ENCODE measurements at regions not wholly inside any gene's neighbourhood (a gene's known extent, or its start where the extent isn't known, plus 50 kb on each side); places are given as distances from the start of the nearest gene placed in this dataset.

DNA sequence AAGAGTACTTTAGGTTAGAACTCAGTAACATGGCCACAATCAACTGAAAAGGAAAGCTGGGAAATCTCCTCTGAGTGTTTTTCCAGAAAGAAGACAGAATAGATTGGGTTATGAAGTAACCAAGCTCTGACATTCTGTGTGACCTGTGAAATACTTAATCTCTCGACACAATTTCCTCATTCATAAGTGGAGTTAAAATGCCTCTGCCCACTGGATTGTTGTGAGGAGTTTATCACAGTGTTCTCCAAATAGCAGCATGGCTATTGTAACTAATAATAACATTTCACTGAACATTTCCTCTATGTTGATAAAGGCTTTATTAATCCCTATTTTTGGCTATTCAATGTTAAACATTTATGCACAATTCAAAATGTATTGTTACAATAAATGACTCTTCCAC is 311.0 kb downstream of the GABRB2 start:
- intact Hi-C loops (cut with DNase I, micrococcal nuclease), result no loop called here
- ATAC-seq (no peak), DNase-seq (no peak)

GRCh38 chr5:161233553-161233952 is 313.0 kb downstream of the GABRB2 start:
- intact Hi-C loops (cut with DNase I, micrococcal nuclease), result no loop called here
- DNase-seq, result no peak
- no peak for ATAC-seq

GRCh38 chr5:161230221-161230620 is 316.3 kb downstream of the GABRB2 start:
- ATAC-seq, result peak; percentile 99
- intact Hi-C loops (cut with DNase I, micrococcal nuclease), result no loop called here
- peak; percentile 51 to 58 for DNase-seq

DNA sequence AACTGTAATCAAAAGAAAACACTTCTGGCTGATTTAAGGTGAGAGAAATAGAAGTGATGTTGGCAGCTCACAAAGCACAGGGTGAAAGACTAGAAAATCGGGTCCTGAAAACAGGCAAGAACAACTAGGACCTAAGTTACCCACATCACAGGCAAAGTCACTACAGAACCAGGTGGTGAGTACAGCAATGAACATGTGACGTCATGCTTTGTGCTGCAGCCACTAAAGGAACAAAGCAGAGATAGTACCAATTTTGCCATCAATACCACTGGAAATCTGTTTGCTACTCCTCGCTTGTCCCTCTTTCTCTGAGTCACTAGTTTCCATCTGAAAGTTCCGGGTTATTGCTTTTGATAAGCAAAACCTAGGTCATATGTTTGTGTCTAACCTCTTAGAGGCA is 326.7 kb downstream of the GABRB2 start:
- ATAC-seq, result no peak
- intact Hi-C loops (cut with DNase I, micrococcal nuclease), result no loop called here

GRCh38 chr5:161216877-161217276 is 329.6 kb downstream of the GABRB2 start:
- intact Hi-C loops (cut with DNase I, micrococcal nuclease), result no loop called here
- ATAC-seq (no peak), DNase-seq (no peak)

More for the DNA sequence above, 326.7 kb downstream of the GABRB2 start:
- DNase-seq, result no peak

DNA sequence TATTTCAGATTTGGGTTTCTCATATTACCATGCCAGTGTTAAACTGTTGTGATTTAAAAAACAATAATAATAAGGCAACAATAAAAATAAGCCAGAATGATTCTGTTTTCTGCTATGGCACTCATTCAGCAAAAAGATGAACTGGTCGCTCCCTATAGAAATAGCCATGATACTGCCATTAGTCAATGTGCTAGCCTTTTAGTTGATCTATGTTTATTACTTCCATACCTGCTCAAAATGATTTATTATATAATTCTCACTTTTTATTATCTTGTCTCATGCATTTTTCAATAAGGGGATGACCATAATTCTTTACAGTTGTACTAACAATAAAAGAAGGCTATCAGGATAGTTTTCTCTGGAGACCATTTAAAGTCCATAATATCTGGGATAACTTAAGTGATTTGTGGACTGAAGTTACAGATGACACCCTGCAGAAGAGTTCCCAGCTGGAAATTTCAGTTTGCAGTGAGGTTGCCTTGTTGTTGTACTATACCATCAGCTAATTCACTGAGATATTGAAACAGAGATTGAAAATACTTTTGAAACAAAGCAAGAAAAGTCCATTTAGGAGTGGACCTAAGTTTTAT is 334.3 kb downstream of the GABRB2 start:
- no peak for ATAC-seq
- intact Hi-C loops (cut with DNase I, micrococcal nuclease), result no loop called here
- DNase-seq, result no peak

DNA sequence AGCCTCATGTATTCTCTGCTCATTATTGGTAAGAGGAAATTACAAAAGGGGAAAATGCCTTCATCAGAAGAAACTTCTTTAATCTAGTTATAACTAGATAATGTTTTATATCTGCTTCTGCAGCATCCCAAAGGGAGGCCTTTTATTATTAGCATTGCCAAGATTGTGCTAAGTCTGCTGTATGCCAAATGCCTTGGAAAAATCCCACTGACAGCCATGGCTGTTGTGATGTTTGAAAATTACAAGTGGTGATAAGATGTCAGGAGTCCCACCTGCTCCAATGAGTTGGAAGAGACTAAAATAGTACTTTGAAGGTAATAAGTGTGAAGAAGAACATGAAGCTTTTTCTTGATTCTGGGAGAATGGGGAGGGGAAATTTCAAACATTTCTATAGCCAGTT is 345.0 kb downstream of the GABRB2 start:
- no peak for DNase-seq
- no peak for ATAC-seq
- intact Hi-C loops (cut with DNase I, micrococcal nuclease), result no loop called here

- intact Hi-C loops (cut with DNase I, micrococcal nuclease), result no loop called here
- ATAC-seq (no peak), DNase-seq (no peak)
Measured at GRCh38 chr5:161190778-161191177, 338.8 kb upstream of the ATP10B start.

DNA sequence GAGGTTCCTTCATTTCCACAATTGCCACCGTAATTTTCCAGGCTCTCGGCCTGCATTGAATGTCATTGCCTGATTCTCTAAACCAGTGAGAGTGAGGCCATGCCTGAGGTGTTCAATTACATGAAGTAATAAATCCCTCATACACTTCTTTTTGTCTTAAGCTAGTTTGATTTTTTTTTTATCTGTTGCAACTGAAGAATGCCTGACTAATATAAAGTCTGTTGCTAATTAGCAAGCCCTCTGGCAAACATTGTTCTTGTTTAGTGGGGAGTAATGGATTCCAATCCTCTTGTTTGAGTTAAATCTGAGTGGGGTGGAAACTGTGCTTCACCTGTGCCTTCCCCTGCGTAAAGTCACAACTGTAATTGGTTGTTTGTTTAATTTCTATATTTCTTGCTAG is 338.1 kb upstream of the ATP10B start:
- intact Hi-C loops (cut with DNase I, micrococcal nuclease), result no loop called here
- DNase-seq, result no peak
- ATAC-seq, result no peak

- intact Hi-C loops (cut with DNase I, micrococcal nuclease), result no loop called here
- ATAC-seq (no peak), DNase-seq (no peak)
Measured at GRCh38 chr5:161189452-161189851, 337.4 kb upstream of the ATP10B start.

GRCh38 chr5:161183559-161183958 is 331.5 kb upstream of the ATP10B start:
- intact Hi-C loops (cut with DNase I, micrococcal nuclease), result no loop called here
- DNase-seq (no peak), ATAC-seq (no peak)

GRCh38 chr5:161176221-161176620 is 324.2 kb upstream of the ATP10B start:
- no peak for ATAC-seq
- no peak for DNase-seq

DNA sequence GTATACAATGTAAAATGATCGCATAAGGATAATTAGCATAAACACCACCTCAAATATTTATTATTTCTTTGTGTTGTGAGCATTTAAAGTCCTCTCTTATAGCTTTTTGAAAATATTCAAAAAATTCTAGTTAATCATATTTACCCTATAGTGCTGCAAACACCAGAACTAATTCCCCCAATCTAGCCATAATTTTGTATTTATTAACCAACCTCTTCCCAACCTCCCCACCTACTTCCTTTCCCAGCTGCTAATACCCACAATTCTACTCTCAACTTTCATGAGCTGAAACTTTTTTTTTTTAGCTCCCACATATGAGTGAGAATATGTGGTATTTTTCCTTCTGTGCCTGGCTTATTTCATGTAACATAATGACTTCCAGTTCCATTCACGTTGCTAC is 317.8 kb upstream of the ATP10B start:
- intact Hi-C loops (cut with DNase I, micrococcal nuclease), result no loop called here
- no peak for ATAC-seq

More at GRCh38 chr5:161176221-161176620, 324.2 kb upstream of the ATP10B start:
- intact Hi-C loops (cut with DNase I, micrococcal nuclease), result no loop called here

DNA sequence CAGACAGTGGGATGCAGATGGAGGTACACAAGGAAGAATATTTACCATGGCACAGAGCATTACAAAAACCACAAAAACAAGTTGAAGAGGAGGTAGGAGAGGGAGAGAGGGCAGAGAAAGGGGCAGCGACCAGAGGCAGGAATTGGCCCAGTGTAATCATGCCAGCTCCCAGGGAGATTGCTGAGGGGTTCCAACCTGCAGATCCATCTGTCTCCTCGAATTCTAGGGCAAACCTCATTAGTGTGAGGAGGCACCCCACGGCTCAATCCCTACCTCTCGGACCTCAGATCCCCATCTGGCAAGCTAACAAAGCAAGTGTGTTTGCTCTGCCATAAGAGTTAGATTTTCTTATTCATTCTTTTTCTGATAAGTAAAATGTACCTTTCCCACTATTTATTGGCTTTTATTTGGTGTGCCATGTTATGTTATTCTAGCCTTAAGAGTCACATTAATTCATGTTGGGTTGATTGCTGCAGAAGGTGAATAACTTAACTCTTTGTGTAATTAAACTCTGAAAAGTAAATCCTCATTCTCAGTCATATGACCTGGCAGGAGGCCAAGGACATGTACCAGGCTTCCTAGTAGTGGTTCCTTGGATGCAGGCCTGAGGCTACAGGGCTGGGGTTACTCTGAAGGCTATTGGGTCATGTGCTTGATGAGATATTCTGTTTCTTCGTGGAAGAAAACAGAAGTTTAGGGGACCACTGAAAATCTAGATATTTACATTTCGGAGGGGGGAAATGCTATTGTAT is 315.2 kb upstream of the ATP10B start:
- DNase-seq (peak in 1 of 2 donors; percentile 12), ATAC-seq (no peak)
- intact Hi-C loops (cut with DNase I, micrococcal nuclease), result no loop called here

More for the DNA sequence above, 317.8 kb upstream of the ATP10B start:
- no peak for DNase-seq

DNA sequence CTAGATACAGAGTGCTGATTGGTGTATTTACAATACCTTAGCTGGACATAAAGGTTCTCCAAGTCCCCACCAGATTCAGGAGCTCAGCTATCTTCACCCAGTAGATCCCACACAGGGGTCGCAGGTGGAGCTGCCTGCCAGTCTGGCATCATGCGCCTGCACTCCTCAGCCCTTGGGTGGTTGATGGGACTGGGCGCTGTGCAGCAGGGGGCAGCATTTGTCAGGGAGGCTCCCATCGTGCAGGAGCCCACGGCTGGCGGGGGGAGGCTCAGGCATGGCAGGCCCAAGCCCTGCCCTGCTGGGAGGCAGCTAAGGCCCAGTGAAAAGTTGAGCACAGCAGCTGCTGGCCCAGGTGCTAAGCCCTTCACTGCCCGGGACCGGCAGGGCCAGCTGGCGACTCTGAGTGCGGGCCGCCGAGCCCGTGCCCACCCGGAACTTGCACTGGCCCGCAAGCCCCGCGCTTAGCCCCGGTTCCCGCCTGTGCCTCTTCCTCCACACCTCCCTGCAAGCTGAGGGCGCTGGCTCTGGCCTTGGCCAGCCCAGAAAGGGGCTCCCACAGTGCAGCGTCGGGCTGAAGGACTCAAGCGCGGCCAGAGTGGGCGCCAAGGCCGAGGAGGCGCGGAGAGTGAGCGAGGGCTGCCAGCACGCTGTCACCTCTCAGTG is 314.1 kb upstream of the ATP10B start:
- ATAC-seq (no peak), DNase-seq (no peak)
- intact Hi-C loops (cut with DNase I, micrococcal nuclease), result no loop called here

GRCh38 chr5:161157925-161158324 is 305.9 kb upstream of the ATP10B start:
- ATAC-seq, result no peak
- intact Hi-C loops (cut with DNase I, micrococcal nuclease), result no loop called here
- DNase-seq, result no peak

GRCh38 chr5:161155451-161155850 is 303.4 kb upstream of the ATP10B start:
- no peak for DNase-seq

DNA sequence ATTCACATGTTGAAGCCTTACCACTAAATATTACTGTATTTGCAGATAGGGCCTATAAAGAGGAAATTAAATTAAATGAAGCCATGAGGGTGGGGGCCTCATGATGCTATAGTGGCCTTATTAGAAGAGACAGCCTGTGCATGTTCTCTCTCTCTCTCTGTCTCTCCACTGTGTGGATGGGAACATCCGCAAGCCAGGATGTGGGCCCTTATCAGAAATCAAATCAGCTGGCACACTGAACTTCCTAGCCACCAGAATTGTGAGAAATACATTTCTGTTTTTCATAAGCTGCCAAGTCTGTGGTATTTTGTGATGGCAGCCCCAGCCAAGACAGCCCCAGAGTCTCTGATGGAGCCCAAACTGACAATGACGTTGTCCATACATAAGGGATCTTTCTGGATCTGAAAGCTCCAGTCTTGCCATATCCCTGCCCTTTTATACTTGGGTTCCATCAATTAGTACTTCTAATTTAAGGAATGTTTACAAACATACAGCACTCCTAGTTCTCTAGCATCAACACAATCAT is 300.5 kb upstream of the ATP10B start:
- no peak for ATAC-seq

More at GRCh38 chr5:161155451-161155850, 303.4 kb upstream of the ATP10B start:
- intact Hi-C loops (cut with DNase I, micrococcal nuclease), result no loop called here
- no peak for ATAC-seq

DNA sequence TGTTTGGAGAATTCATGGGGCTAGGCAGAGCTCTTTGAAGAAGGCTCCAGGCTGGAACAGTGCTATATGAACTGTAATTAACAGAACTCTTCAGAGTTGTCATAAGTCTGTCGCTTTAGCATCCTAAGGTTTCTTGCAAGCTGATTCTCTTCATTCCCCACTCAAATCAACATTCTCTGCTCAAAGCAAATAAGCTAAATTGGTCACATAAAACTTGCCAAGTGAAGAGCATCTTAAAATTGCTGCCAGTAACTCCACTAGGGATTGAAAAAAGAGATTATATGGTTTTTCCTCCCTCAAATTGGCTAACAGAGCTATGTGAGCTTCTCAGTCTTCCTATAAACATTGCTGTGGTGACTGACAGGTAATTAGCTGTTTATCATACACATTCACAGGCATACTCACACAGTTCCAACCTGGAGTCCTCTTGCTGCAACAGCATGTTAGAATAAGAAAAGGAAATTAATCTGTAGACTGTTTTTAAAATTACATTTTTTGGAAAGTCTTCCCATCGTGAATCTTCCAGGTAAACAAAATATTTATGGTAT is 298.5 kb upstream of the ATP10B start:
- DNase-seq, result no peak
- intact Hi-C loops (cut with DNase I, micrococcal nuclease), result no loop called here
- no peak for ATAC-seq

More for the DNA sequence above, 300.5 kb upstream of the ATP10B start:
- DNase-seq, result no peak
- intact Hi-C loops (cut with DNase I, micrococcal nuclease), result no loop called here

DNA sequence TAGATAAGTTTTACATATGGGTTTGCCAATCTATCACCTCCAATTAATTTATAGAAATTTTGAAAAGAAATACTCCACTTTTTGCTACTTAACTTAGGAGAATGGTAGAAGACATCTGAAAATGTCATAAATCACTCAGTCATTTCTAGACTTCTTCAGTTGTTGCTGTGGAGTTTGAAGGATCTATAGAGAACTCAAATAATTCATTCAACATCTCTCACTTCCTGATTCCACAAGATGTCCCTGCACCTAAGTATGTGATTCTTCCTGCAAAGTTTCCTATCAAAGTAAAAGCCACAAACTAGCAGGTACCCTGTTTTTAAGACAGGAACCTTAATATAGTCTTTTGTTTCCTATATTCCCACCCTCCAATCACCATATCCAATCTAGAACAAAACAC is 297.1 kb upstream of the ATP10B start:
- ATAC-seq (no peak), DNase-seq (no peak)
- intact Hi-C loops (cut with DNase I, micrococcal nuclease), result no loop called here

Measured in left colon (tissue), 2 donors.